ENCODE measurements at regions not wholly inside any gene's neighbourhood (a gene's known extent, or its start where the extent isn't known, plus 50 kb on each side); places are given as distances from the start of the nearest gene placed in this dataset.
"Not testable (repeated sequence)": the region's sequence is repeated elsewhere in the genome, so short reads cannot be mapped to it uniquely, and the experiment has no call there.

DNA sequence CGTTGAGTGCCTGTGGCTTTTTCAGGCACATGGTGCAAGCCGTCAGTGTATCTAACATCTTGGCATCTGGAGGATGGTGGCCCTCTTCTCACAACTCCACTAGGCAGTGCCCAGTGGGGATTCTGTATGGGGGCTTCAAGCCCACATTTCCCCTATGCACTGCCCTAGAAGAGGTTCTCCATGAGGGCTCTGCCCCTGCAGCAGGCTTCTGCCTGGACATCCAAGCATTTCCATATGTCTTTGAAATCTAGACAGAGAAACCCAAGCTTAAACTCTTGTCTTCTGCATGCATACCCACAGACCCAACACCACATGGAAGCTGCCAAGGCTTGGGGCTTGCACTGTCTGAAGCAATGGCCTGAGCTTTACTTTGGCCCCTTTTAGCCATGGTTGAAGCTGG is 146.4 kb downstream of the ARL4A start:
- Histone ChIP-seq H3K4me1 (ENCODE audit: control insufficient read depth, insufficient read depth, low read length) (no peaks in the 10 kb centered on the region), H3K9me3 (ENCODE audit: control insufficient read depth, insufficient read depth, low read length) (peaks cover 10% of the 10 kb centered on the region), H3K9ac (ENCODE audit: low read depth, low read length) (no peak overlapping the region), H3K4me3 (ENCODE audit: low read depth, low read length) (no peak overlapping the region), H3K36me3 (ENCODE audit: control insufficient read depth, insufficient read depth, low read length) (no peaks in the 10 kb centered on the region), H3K27me3 (ENCODE audit: control insufficient read depth, insufficient read depth, low read length) (no peaks in the 10 kb centered on the region)

DNA sequence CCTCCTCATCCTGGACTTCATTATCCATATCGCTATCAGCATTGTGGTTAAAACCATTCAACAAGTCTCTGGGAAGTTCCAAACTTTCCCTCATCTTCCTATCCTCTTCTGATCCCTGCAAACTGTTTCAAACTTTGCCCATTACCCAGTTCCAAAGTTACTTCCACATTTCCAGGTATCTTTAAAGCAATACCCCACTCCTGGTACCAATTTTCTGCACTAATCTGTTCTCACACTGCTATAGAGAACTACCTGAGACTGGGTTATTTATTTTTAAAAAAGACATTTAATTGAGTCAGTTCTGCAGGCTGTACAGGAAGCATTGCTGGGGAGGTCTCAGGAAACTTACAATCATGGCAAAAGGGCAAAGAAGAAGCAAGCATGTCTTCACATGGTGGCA is 147.3 kb downstream of the ARL4A start:
- peaks cover 10% of the 10 kb centered on the region for H3K9me3 ChIP-seq (ENCODE audit: control insufficient read depth, insufficient read depth, low read length)
- H3K36me3 ChIP-seq (ENCODE audit: control insufficient read depth, insufficient read depth, low read length) = no peaks in the 10 kb centered on the region
- H3K4me3 ChIP-seq (ENCODE audit: low read depth, low read length) = no peak overlapping the region
- no peak overlapping the region for H3K9ac ChIP-seq (ENCODE audit: low read depth, low read length)
- no peaks in the 10 kb centered on the region for H3K27me3 ChIP-seq (ENCODE audit: control insufficient read depth, insufficient read depth, low read length)
- peaks cover 3% of the 10 kb centered on the region for H3K4me1 ChIP-seq (ENCODE audit: control insufficient read depth, insufficient read depth, low read length)

DNA sequence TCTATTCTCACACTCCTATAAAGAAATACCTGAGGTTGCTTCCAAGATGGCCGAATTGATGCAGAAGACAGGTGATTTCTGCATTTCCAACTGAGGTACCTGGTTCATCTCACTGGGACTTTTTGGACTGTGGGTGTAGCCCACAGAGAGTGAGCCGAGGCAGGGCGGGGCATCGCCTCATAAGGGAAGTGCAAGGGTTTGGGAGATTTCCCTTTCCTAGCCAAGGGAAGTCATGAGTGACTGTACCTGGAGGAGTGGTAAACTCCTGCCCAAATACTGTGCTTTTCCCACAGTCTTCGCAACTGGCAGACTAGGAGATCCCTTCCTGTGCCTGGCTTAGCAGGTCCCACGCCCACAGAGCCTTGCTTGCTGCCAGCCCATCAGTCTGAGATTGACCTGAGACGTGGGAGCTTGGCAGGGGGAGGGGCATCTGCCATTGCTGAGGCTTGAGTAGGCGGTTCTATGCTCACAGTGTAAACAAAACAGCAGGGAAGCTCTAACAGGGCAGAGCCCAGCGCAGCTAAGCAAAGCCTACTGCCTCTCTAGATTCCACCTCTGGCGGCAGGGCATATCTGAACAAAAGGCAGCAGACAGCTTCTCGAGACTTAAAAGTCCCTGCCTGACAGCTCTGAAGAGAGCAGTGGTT is 152.2 kb downstream of the ARL4A start:
- H3K9me3 ChIP-seq (ENCODE audit: control insufficient read depth, insufficient read depth, low read length) = peaks cover 6% of the 10 kb centered on the region
- H3K27me3 ChIP-seq (ENCODE audit: control insufficient read depth, insufficient read depth, low read length) = no peaks in the 10 kb centered on the region
- peak overlapping the region; percentile 40 for H3K4me3 ChIP-seq (ENCODE audit: low read depth, low read length)
- H3K9ac ChIP-seq (ENCODE audit: low read depth, low read length) = no peak overlapping the region
- H3K4me1 ChIP-seq (ENCODE audit: control insufficient read depth, insufficient read depth, low read length) = peaks cover 6% of the 10 kb centered on the region
- H3K36me3 ChIP-seq (ENCODE audit: control insufficient read depth, insufficient read depth, low read length) = no peaks in the 10 kb centered on the region

DNA sequence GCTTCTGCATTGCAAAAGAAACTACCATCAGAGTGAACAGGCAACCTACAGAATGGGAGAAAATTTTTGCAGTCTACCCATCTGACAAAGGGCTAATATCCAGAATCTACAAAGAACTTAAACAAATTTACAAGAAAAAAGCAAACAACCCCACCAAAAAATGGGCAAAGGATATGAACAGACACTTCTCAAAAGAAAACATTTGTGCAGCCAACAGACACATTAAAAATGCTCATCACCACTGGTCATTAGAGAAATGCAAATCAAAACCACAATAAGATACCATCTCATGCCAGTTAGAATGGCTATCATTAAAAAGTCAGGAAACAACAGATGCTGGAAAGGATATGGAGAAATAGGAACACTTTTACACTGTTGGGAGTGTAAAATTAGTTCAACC is 157.3 kb downstream of the ARL4A start:
- H3K4me1 ChIP-seq (ENCODE audit: control insufficient read depth, insufficient read depth, low read length); H3K9ac ChIP-seq (ENCODE audit: low read depth, low read length); H3K4me3 ChIP-seq (ENCODE audit: low read depth, low read length); H3K27me3 ChIP-seq (ENCODE audit: control insufficient read depth, insufficient read depth, low read length); H3K36me3 ChIP-seq (ENCODE audit: control insufficient read depth, insufficient read depth, low read length); H3K9me3 ChIP-seq (ENCODE audit: control insufficient read depth, insufficient read depth, low read length): not testable (repeated sequence)

DNA sequence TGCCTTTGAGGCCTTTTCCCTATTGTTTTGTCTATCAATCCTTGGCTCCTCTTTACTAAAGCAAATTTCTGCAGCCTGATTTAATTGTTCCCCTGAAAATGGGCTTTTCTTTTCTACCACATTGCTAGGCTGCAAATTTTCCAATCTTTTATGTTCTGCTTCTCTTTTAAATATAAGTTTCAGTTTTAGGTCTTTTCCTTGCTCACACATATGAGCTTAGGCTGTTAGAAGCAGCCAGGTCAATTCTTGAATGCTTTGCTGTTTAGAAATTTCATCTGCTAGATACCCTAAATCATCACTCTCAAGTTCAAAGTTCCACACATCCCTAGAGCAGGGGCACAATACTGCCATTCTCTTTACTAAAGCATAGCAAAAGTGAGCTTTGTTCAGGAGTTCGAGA is 159.6 kb downstream of the ARL4A start:
- Histone ChIP-seq H3K9ac (ENCODE audit: low read depth, low read length) (no peak overlapping the region), H3K9me3 (ENCODE audit: control insufficient read depth, insufficient read depth, low read length) (peaks cover 8% of the 10 kb centered on the region)

DNA sequence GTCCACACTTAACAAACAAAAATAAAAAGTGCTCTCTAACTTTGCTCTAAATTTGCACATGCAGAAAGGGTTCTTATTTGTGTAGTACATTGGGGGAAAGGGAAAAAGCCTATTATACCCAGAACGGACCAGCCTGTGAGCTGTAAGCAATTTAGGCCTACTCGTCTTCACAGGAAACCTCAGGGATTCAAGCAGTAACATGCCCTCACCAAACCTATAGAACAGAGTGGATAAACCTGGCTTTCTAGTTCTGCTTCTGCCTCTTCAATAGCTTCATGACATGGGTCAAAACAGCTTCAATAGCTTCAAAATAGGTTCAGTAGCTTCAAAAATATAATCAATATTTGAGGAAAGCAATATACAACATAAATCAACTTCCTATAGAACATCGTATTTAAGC is 163.7 kb downstream of the ARL4A start:
- H3K9me3 ChIP-seq (ENCODE audit: control insufficient read depth, insufficient read depth, low read length) = peaks cover 8% of the 10 kb centered on the region
- H3K36me3 ChIP-seq (ENCODE audit: control insufficient read depth, insufficient read depth, low read length) = no peaks in the 10 kb centered on the region
- H3K9ac ChIP-seq (ENCODE audit: low read depth, low read length) = no peak overlapping the region
- H3K4me1 ChIP-seq (ENCODE audit: control insufficient read depth, insufficient read depth, low read length) = no peaks in the 10 kb centered on the region
- no peaks in the 10 kb centered on the region for H3K27me3 ChIP-seq (ENCODE audit: control insufficient read depth, insufficient read depth, low read length)
- no peak overlapping the region for H3K4me3 ChIP-seq (ENCODE audit: low read depth, low read length)

More for the DNA sequence above, 159.6 kb downstream of the ARL4A start:
- no peaks in the 10 kb centered on the region for H3K27me3 ChIP-seq (ENCODE audit: control insufficient read depth, insufficient read depth, low read length)
- H3K4me3 ChIP-seq (ENCODE audit: low read depth, low read length) = no peak overlapping the region
- no peaks in the 10 kb centered on the region for H3K4me1 ChIP-seq (ENCODE audit: control insufficient read depth, insufficient read depth, low read length)
- no peaks in the 10 kb centered on the region for H3K36me3 ChIP-seq (ENCODE audit: control insufficient read depth, insufficient read depth, low read length)

- H3K36me3 ChIP-seq (ENCODE audit: control insufficient read depth, insufficient read depth, low read length) = no peaks in the 10 kb centered on the region
- peaks cover 3% of the 10 kb centered on the region for H3K9me3 ChIP-seq (ENCODE audit: control insufficient read depth, insufficient read depth, low read length)
- H3K4me3 ChIP-seq (ENCODE audit: low read depth, low read length) = no peak overlapping the region
- no peak overlapping the region for H3K9ac ChIP-seq (ENCODE audit: low read depth, low read length)
- no peaks in the 10 kb centered on the region for H3K27me3 ChIP-seq (ENCODE audit: control insufficient read depth, insufficient read depth, low read length)
- H3K4me1 ChIP-seq (ENCODE audit: control insufficient read depth, insufficient read depth, low read length) = no peaks in the 10 kb centered on the region
Observed at GRCh38 chr7:12851841-12852240, 164.4 kb downstream of the ARL4A start.

DNA sequence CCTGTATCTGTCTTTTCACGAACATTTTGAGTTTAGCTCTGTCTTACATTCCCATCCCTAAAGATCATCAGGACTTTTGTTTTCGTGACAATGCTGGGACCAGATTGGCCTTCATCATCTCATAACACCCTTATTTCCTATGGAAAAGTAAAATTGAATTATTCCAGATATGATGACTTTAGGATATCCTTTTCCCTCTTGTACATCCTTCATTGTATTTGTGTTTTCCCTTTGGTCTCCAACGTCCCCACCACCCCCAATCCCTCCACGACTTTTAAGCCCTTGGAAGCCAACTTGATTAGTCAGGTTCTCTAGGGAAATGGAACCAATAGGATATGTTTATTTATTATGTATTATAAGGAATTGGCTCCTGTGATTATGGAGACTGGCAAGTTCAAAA is 167.6 kb downstream of the ARL4A start:
- Histone ChIP-seq H3K4me3 (ENCODE audit: low read depth, low read length) (no peak overlapping the region), H3K4me1 (ENCODE audit: control insufficient read depth, insufficient read depth, low read length) (no peaks in the 10 kb centered on the region), H3K9ac (ENCODE audit: low read depth, low read length) (no peak overlapping the region), H3K9me3 (ENCODE audit: control insufficient read depth, insufficient read depth, low read length) (no peaks in the 10 kb centered on the region), H3K36me3 (ENCODE audit: control insufficient read depth, insufficient read depth, low read length) (no peaks in the 10 kb centered on the region), H3K27me3 (ENCODE audit: control insufficient read depth, insufficient read depth, low read length) (no peaks in the 10 kb centered on the region)

DNA sequence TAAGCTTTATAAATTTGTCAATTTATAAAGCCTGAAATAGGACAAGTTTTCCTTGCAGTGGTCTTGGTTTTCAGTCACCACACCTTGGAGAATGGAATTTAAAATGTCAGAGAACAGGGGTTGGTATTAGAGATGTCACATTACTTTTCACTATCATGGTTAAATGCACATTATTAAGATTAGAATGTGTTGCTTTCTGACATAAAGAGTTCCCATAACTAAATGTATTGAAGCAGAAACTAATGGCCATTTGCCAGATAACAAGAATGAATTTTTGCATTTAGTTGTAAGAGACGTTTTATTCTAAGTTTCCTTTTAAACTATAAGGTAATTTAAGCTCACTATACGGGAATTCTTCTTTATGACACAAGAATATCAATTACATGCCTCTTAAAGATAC is 172.3 kb downstream of the ARL4A start:
- Histone ChIP-seq H3K36me3 (ENCODE audit: control insufficient read depth, insufficient read depth, low read length) (no peaks in the 10 kb centered on the region), H3K27me3 (ENCODE audit: control insufficient read depth, insufficient read depth, low read length) (no peaks in the 10 kb centered on the region), H3K4me3 (ENCODE audit: low read depth, low read length) (no peak overlapping the region), H3K9ac (ENCODE audit: low read depth, low read length) (no peak overlapping the region), H3K4me1 (ENCODE audit: control insufficient read depth, insufficient read depth, low read length) (no peaks in the 10 kb centered on the region), H3K9me3 (ENCODE audit: control insufficient read depth, insufficient read depth, low read length) (no peaks in the 10 kb centered on the region)

DNA sequence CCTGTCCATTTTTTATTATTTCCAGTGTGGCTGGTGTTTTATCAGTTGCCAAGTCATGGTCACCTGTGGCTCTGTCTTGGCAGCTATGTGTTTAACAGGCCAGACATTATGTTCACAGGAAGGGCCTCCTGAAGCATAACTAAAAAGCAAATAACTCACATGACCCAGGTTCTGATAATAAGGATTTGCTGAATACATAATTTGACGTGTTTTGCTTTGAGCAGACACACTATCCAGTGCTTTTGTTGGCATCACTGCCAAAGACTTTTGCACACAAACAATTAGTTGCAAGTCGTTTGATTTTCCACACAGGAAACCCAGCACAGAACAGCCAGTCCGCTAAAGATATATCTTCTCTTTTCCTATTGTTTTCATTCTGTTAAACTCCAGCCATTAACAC is 173.6 kb downstream of the ARL4A start:
- Histone ChIP-seq H3K9me3 (ENCODE audit: control insufficient read depth, insufficient read depth, low read length) (no peaks in the 10 kb centered on the region), H3K4me3 (ENCODE audit: low read depth, low read length) (no peak overlapping the region), H3K27me3 (ENCODE audit: control insufficient read depth, insufficient read depth, low read length) (no peaks in the 10 kb centered on the region), H3K4me1 (ENCODE audit: control insufficient read depth, insufficient read depth, low read length) (no peaks in the 10 kb centered on the region), H3K36me3 (ENCODE audit: control insufficient read depth, insufficient read depth, low read length) (no peaks in the 10 kb centered on the region), H3K9ac (ENCODE audit: low read depth, low read length) (no peak overlapping the region)

GRCh38 chr7:12862146-12862545 is 174.7 kb downstream of the ARL4A start:
- Histone ChIP-seq H3K36me3 (ENCODE audit: control insufficient read depth, insufficient read depth, low read length) (no peaks in the 10 kb centered on the region), H3K9ac (ENCODE audit: low read depth, low read length) (no peak overlapping the region), H3K4me3 (ENCODE audit: low read depth, low read length) (no peak overlapping the region), H3K4me1 (ENCODE audit: control insufficient read depth, insufficient read depth, low read length) (no peaks in the 10 kb centered on the region), H3K27me3 (ENCODE audit: control insufficient read depth, insufficient read depth, low read length) (no peaks in the 10 kb centered on the region), H3K9me3 (ENCODE audit: control insufficient read depth, insufficient read depth, low read length) (no peaks in the 10 kb centered on the region)

DNA sequence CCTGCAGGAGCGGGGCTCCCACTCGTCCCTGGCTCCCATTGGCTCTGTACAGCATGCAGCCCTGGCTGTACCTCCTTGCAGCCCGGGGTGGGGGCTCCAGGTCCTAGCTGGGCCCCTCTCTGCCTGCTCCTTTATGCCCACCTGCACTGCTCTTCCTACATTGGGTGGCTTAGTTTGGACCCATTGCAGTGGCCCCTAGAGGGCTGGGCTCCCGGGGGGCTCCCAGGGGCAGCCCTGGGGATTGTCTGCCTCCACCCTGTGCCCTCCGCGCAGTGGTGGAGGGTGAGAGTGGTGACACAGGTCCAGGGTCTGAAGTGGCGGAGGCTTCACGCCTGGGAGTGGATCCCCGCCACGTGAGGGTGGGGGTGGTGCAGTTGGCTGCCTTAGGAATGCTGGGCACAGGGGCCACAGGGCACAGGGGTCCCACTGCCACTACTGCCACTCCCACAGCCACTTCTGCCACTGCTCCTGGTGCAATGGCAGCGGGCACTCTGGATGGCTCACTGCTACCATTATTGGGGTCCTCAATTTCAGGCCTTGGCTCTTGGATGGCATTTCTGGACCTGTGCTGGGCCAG is 177.1 kb downstream of the ARL4A start:
- H3K27me3 ChIP-seq (ENCODE audit: control insufficient read depth, insufficient read depth, low read length) = no peaks in the 10 kb centered on the region

More for the DNA sequence above, 177.1 kb downstream of the ARL4A start:
- Histone ChIP-seq H3K36me3 (ENCODE audit: control insufficient read depth, insufficient read depth, low read length) (no peaks in the 10 kb centered on the region), H3K4me3 (ENCODE audit: low read depth, low read length) (no peak overlapping the region), H3K4me1 (ENCODE audit: control insufficient read depth, insufficient read depth, low read length) (no peaks in the 10 kb centered on the region), H3K9ac (ENCODE audit: low read depth, low read length) (no peak overlapping the region), H3K9me3 (ENCODE audit: control insufficient read depth, insufficient read depth, low read length) (no peaks in the 10 kb centered on the region)

Measured in iPS-15b (cell line).